Panc1 (cell line): ENCODE measurements at regions not wholly inside any gene's neighbourhood (a gene's known extent, or its start where the extent isn't known, plus 50 kb on each side); places are given as distances from the start of the nearest gene placed in this dataset.

Experiments
- POLR2AphosphoS5 ChIP-seq: IDR thresholded peaks from 2 replicates; pipeline ENCODE4 v1.6.1; 2012; ENCODE audit warnings: mild to moderate bottlenecking, low read depth, low read length, moderate library complexity
- SIN3A ChIP-seq: IDR thresholded peaks from 2 replicates; pipeline ENCODE4 v1.6.1; 2012; ENCODE audit warnings: low read depth, mild to moderate bottlenecking, low read length, moderate library complexity, borderline replicate concordance; ENCODE audit not compliant: insufficient read depth
- TCF7L2 ChIP-seq: IDR thresholded peaks from 2 replicates; pipeline ENCODE4 v1.6.1; 2011; ENCODE audit warnings: mild to moderate bottlenecking, low read depth, low read length, inconsistent platforms
- TF ChIP-seq, protein P1 (sequence below), 2 experiments: IDR thresholded peaks; 2 replicates each; pipeline ENCODE4 v1.6.1; 2011 to 2012; ENCODE audit warnings: low read depth in 2 of 2, control low read depth in 1 of 2, low read length in 1 of 2, mild to moderate bottlenecking in 1 of 2, moderate library complexity in 1 of 2; ENCODE audit not compliant: insufficient read depth in 1 of 2
- TF ChIP-seq, protein P2 (sequence below): fragments of 450-650 bp; IDR thresholded peaks from 2 replicates; pipeline ENCODE4 v1.5.1; 2017; ENCODE audit warnings: mild to moderate bottlenecking

DNA sequence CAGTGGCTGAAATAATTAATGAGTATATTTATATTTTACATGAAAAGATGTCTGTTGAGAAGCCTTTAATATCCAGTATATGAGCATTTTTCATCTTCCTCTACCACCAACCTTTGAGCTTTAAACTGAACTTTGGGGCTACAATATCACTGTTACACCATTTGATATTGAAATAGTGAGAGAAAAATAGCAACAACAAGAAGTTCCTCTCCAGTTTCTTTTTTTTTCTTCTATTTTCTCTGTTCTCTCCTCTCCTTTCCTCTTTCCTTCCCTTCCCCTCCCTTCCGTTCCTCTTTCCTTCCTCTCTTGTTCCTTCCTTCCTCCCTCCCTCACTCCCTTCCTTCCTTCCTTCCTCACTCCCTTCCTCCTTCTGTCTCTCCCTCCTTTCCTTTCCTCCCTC, 1591.4 kb downstream of the PLA2G4A start:
- TF ChIP-seq, protein P1, sequence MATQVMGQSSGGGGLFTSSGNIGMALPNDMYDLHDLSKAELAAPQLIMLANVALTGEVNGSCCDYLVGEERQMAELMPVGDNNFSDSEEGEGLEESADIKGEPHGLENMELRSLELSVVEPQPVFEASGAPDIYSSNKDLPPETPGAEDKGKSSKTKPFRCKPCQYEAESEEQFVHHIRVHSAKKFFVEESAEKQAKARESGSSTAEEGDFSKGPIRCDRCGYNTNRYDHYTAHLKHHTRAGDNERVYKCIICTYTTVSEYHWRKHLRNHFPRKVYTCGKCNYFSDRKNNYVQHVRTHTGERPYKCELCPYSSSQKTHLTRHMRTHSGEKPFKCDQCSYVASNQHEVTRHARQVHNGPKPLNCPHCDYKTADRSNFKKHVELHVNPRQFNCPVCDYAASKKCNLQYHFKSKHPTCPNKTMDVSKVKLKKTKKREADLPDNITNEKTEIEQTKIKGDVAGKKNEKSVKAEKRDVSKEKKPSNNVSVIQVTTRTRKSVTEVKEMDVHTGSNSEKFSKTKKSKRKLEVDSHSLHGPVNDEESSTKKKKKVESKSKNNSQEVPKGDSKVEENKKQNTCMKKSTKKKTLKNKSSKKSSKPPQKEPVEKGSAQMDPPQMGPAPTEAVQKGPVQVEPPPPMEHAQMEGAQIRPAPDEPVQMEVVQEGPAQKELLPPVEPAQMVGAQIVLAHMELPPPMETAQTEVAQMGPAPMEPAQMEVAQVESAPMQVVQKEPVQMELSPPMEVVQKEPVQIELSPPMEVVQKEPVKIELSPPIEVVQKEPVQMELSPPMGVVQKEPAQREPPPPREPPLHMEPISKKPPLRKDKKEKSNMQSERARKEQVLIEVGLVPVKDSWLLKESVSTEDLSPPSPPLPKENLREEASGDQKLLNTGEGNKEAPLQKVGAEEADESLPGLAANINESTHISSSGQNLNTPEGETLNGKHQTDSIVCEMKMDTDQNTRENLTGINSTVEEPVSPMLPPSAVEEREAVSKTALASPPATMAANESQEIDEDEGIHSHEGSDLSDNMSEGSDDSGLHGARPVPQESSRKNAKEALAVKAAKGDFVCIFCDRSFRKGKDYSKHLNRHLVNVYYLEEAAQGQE (IDR thresholded peaks at IDR 0.05; ENCODE audit: insufficient read depth in 1 of 2, low read depth in 2 of 2, low read length in 1 of 2), result no peak
- TF ChIP-seq, protein P2, sequence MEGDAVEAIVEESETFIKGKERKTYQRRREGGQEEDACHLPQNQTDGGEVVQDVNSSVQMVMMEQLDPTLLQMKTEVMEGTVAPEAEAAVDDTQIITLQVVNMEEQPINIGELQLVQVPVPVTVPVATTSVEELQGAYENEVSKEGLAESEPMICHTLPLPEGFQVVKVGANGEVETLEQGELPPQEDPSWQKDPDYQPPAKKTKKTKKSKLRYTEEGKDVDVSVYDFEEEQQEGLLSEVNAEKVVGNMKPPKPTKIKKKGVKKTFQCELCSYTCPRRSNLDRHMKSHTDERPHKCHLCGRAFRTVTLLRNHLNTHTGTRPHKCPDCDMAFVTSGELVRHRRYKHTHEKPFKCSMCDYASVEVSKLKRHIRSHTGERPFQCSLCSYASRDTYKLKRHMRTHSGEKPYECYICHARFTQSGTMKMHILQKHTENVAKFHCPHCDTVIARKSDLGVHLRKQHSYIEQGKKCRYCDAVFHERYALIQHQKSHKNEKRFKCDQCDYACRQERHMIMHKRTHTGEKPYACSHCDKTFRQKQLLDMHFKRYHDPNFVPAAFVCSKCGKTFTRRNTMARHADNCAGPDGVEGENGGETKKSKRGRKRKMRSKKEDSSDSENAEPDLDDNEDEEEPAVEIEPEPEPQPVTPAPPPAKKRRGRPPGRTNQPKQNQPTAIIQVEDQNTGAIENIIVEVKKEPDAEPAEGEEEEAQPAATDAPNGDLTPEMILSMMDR, result no peak
- TF ChIP-seq POLR2AphosphoS5 (no peak), TCF7L2 (no peak), SIN3A (no peak)
